ENCODE measurements at regions not wholly inside any gene's neighbourhood (a gene's known extent, or its start where the extent isn't known, plus 50 kb on each side); places are given as distances from the start of the nearest gene placed in this dataset.
A peak's percentile ranks its signal among the peaks of the same experiment; 100 is the strongest.

- H3K4me3 ChIP-seq (ENCODE audit: low read length), result no peak overlapping the region
- TF ChIP-seq, protein P1, sequence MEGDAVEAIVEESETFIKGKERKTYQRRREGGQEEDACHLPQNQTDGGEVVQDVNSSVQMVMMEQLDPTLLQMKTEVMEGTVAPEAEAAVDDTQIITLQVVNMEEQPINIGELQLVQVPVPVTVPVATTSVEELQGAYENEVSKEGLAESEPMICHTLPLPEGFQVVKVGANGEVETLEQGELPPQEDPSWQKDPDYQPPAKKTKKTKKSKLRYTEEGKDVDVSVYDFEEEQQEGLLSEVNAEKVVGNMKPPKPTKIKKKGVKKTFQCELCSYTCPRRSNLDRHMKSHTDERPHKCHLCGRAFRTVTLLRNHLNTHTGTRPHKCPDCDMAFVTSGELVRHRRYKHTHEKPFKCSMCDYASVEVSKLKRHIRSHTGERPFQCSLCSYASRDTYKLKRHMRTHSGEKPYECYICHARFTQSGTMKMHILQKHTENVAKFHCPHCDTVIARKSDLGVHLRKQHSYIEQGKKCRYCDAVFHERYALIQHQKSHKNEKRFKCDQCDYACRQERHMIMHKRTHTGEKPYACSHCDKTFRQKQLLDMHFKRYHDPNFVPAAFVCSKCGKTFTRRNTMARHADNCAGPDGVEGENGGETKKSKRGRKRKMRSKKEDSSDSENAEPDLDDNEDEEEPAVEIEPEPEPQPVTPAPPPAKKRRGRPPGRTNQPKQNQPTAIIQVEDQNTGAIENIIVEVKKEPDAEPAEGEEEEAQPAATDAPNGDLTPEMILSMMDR (IDR thresholded peaks at IDR 0.05; ENCODE audit: insufficient read depth, low read depth, low read length, missing control alignments), result no peak
- DNase-seq (ENCODE audit: low read depth), result no peak
These were observed 84.1 kb upstream of the RRP15 start for GRCh38 chr1:218200979-218201378.

GRCh38 chr1:218201601-218202000, 83.5 kb upstream of the RRP15 start:
- DNase-seq (ENCODE audit: low read depth), result no peak
- TF ChIP-seq, protein P1 (IDR thresholded peaks at IDR 0.05; ENCODE audit: insufficient read depth, low read depth, low read length, missing control alignments), result no peak
- H3K4me3 ChIP-seq (ENCODE audit: low read length), result no peak overlapping the region

DNA sequence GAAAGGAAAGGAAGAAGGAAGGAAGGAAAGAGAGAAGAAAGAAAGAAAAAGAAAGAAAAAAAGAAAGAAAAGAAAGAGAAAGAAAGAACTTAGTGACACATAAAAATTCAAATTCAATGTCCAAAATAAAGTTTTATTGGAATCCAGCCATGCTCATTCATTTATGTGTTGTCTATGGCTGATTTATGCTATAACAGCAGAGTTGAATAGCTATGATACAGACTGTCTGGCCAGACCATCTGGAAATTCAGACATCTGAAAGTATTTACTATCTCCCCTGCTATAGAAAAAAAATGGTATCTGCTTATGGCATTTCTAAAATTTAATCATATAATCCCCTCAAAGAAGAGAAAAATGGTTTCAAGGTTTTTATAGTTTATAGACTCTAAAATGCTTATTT, 79.4 kb upstream of the RRP15 start:
- no peak overlapping the region for H3K4me3 ChIP-seq (ENCODE audit: low read length)
- no peak for DNase-seq (ENCODE audit: low read depth)
- TF ChIP-seq, protein P1 (IDR thresholded peaks at IDR 0.05; ENCODE audit: insufficient read depth, low read depth, low read length, missing control alignments), result no peak

- no peak for DNase-seq (ENCODE audit: low read depth)
- no peak overlapping the region for H3K4me3 ChIP-seq (ENCODE audit: low read length)
These were observed 77.9 kb upstream of the RRP15 start for GRCh38 chr1:218207194-218207593.

DNA sequence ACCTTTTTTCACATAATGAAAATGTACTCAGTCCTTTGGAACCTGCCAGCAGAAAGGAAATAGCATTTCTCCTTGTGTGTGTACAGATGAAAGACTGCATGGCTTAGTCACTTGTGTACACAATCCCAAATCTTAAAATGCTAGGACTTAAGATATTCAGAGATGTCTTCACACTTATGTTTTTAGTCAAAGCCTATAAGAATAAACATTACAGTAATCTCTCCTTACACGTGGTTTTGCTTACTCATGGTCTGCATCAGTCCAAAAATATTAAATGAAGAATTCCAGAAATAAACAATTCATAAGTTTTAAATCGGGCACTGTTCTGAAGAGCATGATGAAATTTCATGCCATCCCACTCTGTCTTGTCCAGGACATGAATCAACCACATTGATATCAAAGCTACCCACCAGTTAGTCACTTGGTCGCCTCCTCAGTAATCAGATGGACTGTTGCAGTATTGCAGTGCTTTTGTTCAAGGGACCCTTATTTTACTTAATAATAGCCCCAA, 75.7 kb upstream of the RRP15 start:
- peak; percentile 54 for DNase-seq (ENCODE audit: low read depth)
- H3K4me3 ChIP-seq (ENCODE audit: low read length), result no peak overlapping the region
- TF ChIP-seq, protein P1 (IDR thresholded peaks at IDR 0.05; ENCODE audit: insufficient read depth, low read depth, low read length, missing control alignments), result no peak

More at GRCh38 chr1:218207194-218207593, 77.9 kb upstream of the RRP15 start:
- TF ChIP-seq, protein P1 (IDR thresholded peaks at IDR 0.05; ENCODE audit: insufficient read depth, low read depth, low read length, missing control alignments), result no peak

GRCh38 chr1:218211241-218211640, 73.9 kb upstream of the RRP15 start:
- TF ChIP-seq, protein P1 (IDR thresholded peaks at IDR 0.05; ENCODE audit: insufficient read depth, low read depth, low read length, missing control alignments), result no peak
- no peak for DNase-seq (ENCODE audit: low read depth)
- H3K4me3 ChIP-seq (ENCODE audit: low read length), result no peak overlapping the region

DNA sequence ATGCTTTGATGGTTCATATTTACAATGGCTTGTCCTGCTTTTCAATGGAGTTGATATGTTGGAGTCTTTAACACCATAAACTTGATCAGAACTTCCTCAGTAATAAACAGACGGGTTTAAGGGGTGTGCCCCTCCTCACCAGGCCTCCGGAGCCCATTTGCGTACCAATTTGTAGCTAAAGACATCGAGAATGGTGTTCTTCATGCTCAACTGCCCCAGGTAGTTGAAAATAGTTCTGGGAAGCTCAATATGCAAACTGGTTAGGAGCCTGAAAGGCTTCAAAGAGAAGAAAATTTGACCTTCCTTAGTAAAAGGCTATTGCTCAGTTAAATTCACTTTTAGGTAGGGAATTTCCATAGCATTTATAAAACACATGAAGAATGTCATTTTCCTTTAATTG, 68.1 kb upstream of the RRP15 start:
- TF ChIP-seq, protein P1 (IDR thresholded peaks at IDR 0.05; ENCODE audit: insufficient read depth, low read depth, low read length, missing control alignments), result no peak
- no peak overlapping the region for H3K4me3 ChIP-seq (ENCODE audit: low read length)
- DNase-seq (ENCODE audit: low read depth), result no peak
